ENCODE measurements at regions not wholly inside any gene's neighbourhood (a gene's known extent, or its start where the extent isn't known, plus 50 kb on each side); places are given as distances from the start of the nearest gene placed in this dataset.
"Not testable (repeated sequence)": the region's sequence is repeated elsewhere in the genome, so short reads cannot be mapped to it uniquely, and the experiment has no call there.

GRCh38 chr6:145276756-145277155, 458.6 kb downstream of the EPM2A start:
- no peaks in the 10 kb centered on the region for H3K4me1 Mint-ChIP-seq (ENCODE audit: low read depth)
- no peaks in the 10 kb centered on the region for H3K9me3 Mint-ChIP-seq
- DNase-seq (ENCODE audit: low spot score) = no peak
- H3K27ac Mint-ChIP-seq = no peak overlapping the region
- H3K4me3 Mint-ChIP-seq = no peak overlapping the region
- intact Hi-C loops (cut with micrococcal nuclease) = no loop called here
- no peaks in the 10 kb centered on the region for H3K27me3 Mint-ChIP-seq (ENCODE audit: insufficient read depth)
- H3K36me3 Mint-ChIP-seq (ENCODE audit: low read depth) = no peaks in the 10 kb centered on the region

- Mint-ChIP-seq H3K9me3 (no peaks in the 10 kb centered on the region), H3K27me3 (ENCODE audit: insufficient read depth) (no peaks in the 10 kb centered on the region), H3K36me3 (ENCODE audit: low read depth) (no peaks in the 10 kb centered on the region), H3K4me1 (ENCODE audit: low read depth) (no peaks in the 10 kb centered on the region), H3K27ac (no peak overlapping the region), H3K4me3 (no peak overlapping the region)
- DNase-seq (ENCODE audit: low spot score) = no peak
- intact Hi-C loops (cut with micrococcal nuclease) = no loop called here
Observed at GRCh38 chr6:145277358-145278086, 457.8 kb downstream of the EPM2A start.

GRCh38 chr6:145278163-145278807, 457.0 kb downstream of the EPM2A start:
- intact Hi-C loops (cut with micrococcal nuclease) = no loop called here
- no peaks in the 10 kb centered on the region for H3K9me3 Mint-ChIP-seq
- no peak overlapping the region for H3K4me3 Mint-ChIP-seq
- no peak overlapping the region for H3K27ac Mint-ChIP-seq
- no peaks in the 10 kb centered on the region for H3K27me3 Mint-ChIP-seq (ENCODE audit: insufficient read depth)
- no peak for DNase-seq (ENCODE audit: low spot score)
- H3K4me1 Mint-ChIP-seq (ENCODE audit: low read depth) = no peaks in the 10 kb centered on the region
- H3K36me3 Mint-ChIP-seq (ENCODE audit: low read depth) = no peaks in the 10 kb centered on the region

GRCh38 chr6:145279551-145279950, 455.8 kb downstream of the EPM2A start:
- intact Hi-C loops (cut with micrococcal nuclease) = no loop called here
- H3K4me3 Mint-ChIP-seq = no peak overlapping the region
- H3K27me3 Mint-ChIP-seq (ENCODE audit: insufficient read depth) = no peaks in the 10 kb centered on the region
- no peak overlapping the region for H3K27ac Mint-ChIP-seq
- no peaks in the 10 kb centered on the region for H3K36me3 Mint-ChIP-seq (ENCODE audit: low read depth)
- DNase-seq (ENCODE audit: low spot score) = no peak
- H3K9me3 Mint-ChIP-seq = no peaks in the 10 kb centered on the region
- no peaks in the 10 kb centered on the region for H3K4me1 Mint-ChIP-seq (ENCODE audit: low read depth)

- Mint-ChIP-seq H3K27me3 (ENCODE audit: insufficient read depth) (no peaks in the 10 kb centered on the region), H3K27ac (no peak overlapping the region), H3K9me3 (no peaks in the 10 kb centered on the region), H3K4me3 (no peak overlapping the region), H3K36me3 (ENCODE audit: low read depth) (no peaks in the 10 kb centered on the region), H3K4me1 (ENCODE audit: low read depth) (no peaks in the 10 kb centered on the region)
- no peak for DNase-seq (ENCODE audit: low spot score)
- intact Hi-C loops (cut with micrococcal nuclease) = no loop called here
Observed at GRCh38 chr6:145279993-145280392, 455.3 kb downstream of the EPM2A start.

GRCh38 chr6:145283209-145283608, 452.1 kb downstream of the EPM2A start:
- H3K9me3 Mint-ChIP-seq; H3K27ac Mint-ChIP-seq; H3K4me1 Mint-ChIP-seq (ENCODE audit: low read depth); H3K4me3 Mint-ChIP-seq; intact Hi-C loops (cut with micrococcal nuclease); H3K27me3 Mint-ChIP-seq (ENCODE audit: insufficient read depth); DNase-seq (ENCODE audit: low spot score); H3K36me3 Mint-ChIP-seq (ENCODE audit: low read depth): not testable (repeated sequence)

- intact Hi-C loops (cut with micrococcal nuclease) = no loop called here
Observed at GRCh38 chr6:145283856-145284255, 451.5 kb downstream of the EPM2A start.

GRCh38 chr6:145286916-145287315, 448.4 kb downstream of the EPM2A start:
- H3K36me3 Mint-ChIP-seq (ENCODE audit: low read depth) = no peaks in the 10 kb centered on the region
- DNase-seq (ENCODE audit: low spot score) = no peak
- H3K27me3 Mint-ChIP-seq (ENCODE audit: insufficient read depth) = no peaks in the 10 kb centered on the region
- no peak overlapping the region for H3K27ac Mint-ChIP-seq
- H3K4me1 Mint-ChIP-seq (ENCODE audit: low read depth) = no peaks in the 10 kb centered on the region
- no peaks in the 10 kb centered on the region for H3K9me3 Mint-ChIP-seq
- H3K4me3 Mint-ChIP-seq = no peak overlapping the region
- intact Hi-C loops (cut with micrococcal nuclease) = no loop called here

More at GRCh38 chr6:145283856-145284255, 451.5 kb downstream of the EPM2A start:
- Mint-ChIP-seq H3K36me3 (ENCODE audit: low read depth) (no peaks in the 10 kb centered on the region), H3K27ac (no peak overlapping the region), H3K4me3 (no peak overlapping the region), H3K27me3 (ENCODE audit: insufficient read depth) (no peaks in the 10 kb centered on the region), H3K4me1 (ENCODE audit: low read depth) (no peaks in the 10 kb centered on the region), H3K9me3 (no peaks in the 10 kb centered on the region)
- no peak for DNase-seq (ENCODE audit: low spot score)

GRCh38 chr6:145289573-145289972, 445.7 kb downstream of the EPM2A start:
- H3K36me3 Mint-ChIP-seq (ENCODE audit: low read depth) = no peaks in the 10 kb centered on the region
- no peak overlapping the region for H3K27ac Mint-ChIP-seq
- intact Hi-C loops (cut with micrococcal nuclease) = no loop called here
- H3K4me3 Mint-ChIP-seq = no peak overlapping the region
- H3K9me3 Mint-ChIP-seq = no peaks in the 10 kb centered on the region
- H3K4me1 Mint-ChIP-seq (ENCODE audit: low read depth) = no peaks in the 10 kb centered on the region
- DNase-seq (ENCODE audit: low spot score) = no peak
- no peaks in the 10 kb centered on the region for H3K27me3 Mint-ChIP-seq (ENCODE audit: insufficient read depth)

- intact Hi-C loops (cut with micrococcal nuclease) = no loop called here
- Mint-ChIP-seq H3K4me1 (ENCODE audit: low read depth) (no peaks in the 10 kb centered on the region), H3K9me3 (no peaks in the 10 kb centered on the region), H3K36me3 (ENCODE audit: low read depth) (no peaks in the 10 kb centered on the region), H3K27ac (no peak overlapping the region), H3K27me3 (ENCODE audit: insufficient read depth) (no peaks in the 10 kb centered on the region), H3K4me3 (no peak overlapping the region)
- no peak for DNase-seq (ENCODE audit: low spot score)
Observed at GRCh38 chr6:145290122-145290521, 445.2 kb downstream of the EPM2A start.

GRCh38 chr6:145292066-145292465, 443.3 kb downstream of the EPM2A start:
- intact Hi-C loops (cut with micrococcal nuclease) = no loop called here
- DNase-seq (ENCODE audit: low spot score) = no peak
- Mint-ChIP-seq H3K36me3 (ENCODE audit: low read depth) (no peaks in the 10 kb centered on the region), H3K4me1 (ENCODE audit: low read depth) (no peaks in the 10 kb centered on the region), H3K27ac (no peak overlapping the region), H3K9me3 (peaks cover 2% of the 10 kb centered on the region), H3K4me3 (no peak overlapping the region), H3K27me3 (ENCODE audit: insufficient read depth) (no peaks in the 10 kb centered on the region)

- no peak overlapping the region for H3K27ac Mint-ChIP-seq
- H3K4me3 Mint-ChIP-seq = no peak overlapping the region
- H3K27me3 Mint-ChIP-seq (ENCODE audit: insufficient read depth) = no peaks in the 10 kb centered on the region
- H3K9me3 Mint-ChIP-seq = peaks cover 4% of the 10 kb centered on the region
- no peaks in the 10 kb centered on the region for H3K36me3 Mint-ChIP-seq (ENCODE audit: low read depth)
- intact Hi-C loops (cut with micrococcal nuclease) = no loop called here
- no peak for DNase-seq (ENCODE audit: low spot score)
- H3K4me1 Mint-ChIP-seq (ENCODE audit: low read depth) = no peaks in the 10 kb centered on the region
Observed at GRCh38 chr6:145294942-145295341, 440.4 kb downstream of the EPM2A start.

GRCh38 chr6:145295746-145296145, 439.6 kb downstream of the EPM2A start:
- Mint-ChIP-seq H3K4me3 (no peak overlapping the region), H3K27ac (no peak overlapping the region), H3K27me3 (ENCODE audit: insufficient read depth) (no peaks in the 10 kb centered on the region), H3K36me3 (ENCODE audit: low read depth) (no peaks in the 10 kb centered on the region), H3K9me3 (peaks cover 8% of the 10 kb centered on the region), H3K4me1 (ENCODE audit: low read depth) (no peaks in the 10 kb centered on the region)
- intact Hi-C loops (cut with micrococcal nuclease) = no loop called here
- no peak for DNase-seq (ENCODE audit: low spot score)

Data from activated T-helper 1 cell treated with anti-CD3 and anti-CD28 coated beads, Interleukin-12 subunit alpha, Interleukin-12 subunit beta, Interleukin-2, Interleukin-4 antibody, amounts not matched to agents 30 ng/mL and 10 ng/mL and 1 ng/mL, durations not matched to agents 14 hours and 24 hours and 36 hours (primary cell).